HG02885 (cell line): ENCODE measurements at regions not wholly inside any gene's neighbourhood (a gene's known extent, or its start where the extent isn't known, plus 50 kb on each side); places are given as distances from the start of the nearest gene placed in this dataset.
"Not testable (repeated sequence)": the region's sequence is repeated elsewhere in the genome, so short reads cannot be mapped to it uniquely, and the experiment has no call there.

Source experiments
- ATAC-seq: cut with Tn5 transposase; IDR thresholded peaks from one replicate; pipeline ENCODE4 v1.9.1; 2021; ENCODE audit warnings: mild to moderate bottlenecking; ENCODE audit not compliant: unreplicated experiment, poor library complexity

GRCh38 chr7:42726066-42726785 lies 185.6 kb downstream of the C7orf25 start:
- ATAC-seq: no peak

- ATAC-seq: no peak
Observed at GRCh38 chr7:42722716-42723115, 189.2 kb downstream of the C7orf25 start.

- no peak for ATAC-seq
Observed at GRCh38 chr7:42722198-42722597, 189.7 kb downstream of the C7orf25 start.

DNA sequence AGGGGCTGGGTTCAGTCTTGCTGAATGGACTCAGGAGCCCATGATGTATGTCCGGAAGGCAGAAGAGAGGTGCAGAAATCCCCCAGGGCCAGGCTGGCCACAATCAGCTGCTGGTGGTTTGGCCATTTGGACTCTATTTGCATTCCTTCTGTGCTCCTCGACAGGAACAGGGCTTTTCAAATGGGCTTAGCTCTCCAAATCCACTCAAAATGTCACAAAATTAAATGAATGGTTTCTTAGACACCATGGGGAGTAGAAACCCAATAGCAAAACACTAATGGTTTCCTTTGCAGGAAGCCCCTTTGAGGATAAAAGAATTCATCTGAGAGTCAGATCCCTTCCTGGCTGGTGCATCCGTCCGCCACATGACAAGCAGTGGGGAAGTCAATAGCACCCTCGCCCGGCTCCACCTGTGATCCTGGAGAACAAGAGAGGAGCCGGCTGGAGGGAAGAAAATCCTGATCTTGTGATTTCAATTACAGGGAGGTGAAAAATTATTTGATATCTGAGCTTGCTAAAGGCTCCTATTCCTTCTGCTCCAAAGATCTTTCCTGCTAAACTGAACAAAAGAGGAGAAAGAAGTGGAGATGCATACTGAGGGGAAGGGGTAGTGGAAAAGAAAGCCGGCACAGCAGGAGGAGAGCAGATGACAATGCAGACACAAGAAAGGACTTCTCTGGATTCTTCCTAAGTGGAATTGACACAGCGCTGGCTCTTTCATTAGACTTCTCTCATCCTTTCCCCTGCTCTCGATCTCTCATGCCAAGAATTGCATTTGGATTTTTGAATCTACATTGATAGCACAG lies 190.7 kb downstream of the C7orf25 start:
- ATAC-seq: no peak

DNA sequence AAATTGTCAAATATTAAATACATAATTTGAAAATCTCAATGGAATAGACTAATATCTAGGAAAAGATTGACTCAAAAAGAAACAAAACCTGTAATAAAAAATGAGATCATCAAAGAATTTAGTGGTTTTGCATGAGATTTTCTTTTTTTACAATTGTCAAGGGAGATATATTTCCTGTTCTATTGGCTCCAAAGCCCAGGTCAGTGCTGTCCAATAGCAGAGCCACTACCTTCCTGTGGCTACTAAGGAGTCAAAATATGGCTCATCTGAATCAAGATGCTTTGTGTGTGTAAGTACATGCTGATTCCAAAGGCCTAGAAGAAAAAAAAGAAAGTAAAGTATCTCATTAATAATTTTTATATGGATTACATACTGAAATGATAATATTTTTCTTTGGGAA lies 191.9 kb downstream of the C7orf25 start:
- no peak for ATAC-seq

GRCh38 chr7:42718466-42718865 lies 193.4 kb downstream of the C7orf25 start:
- not testable (repeated sequence) for ATAC-seq

- ATAC-seq: no peak
Observed at GRCh38 chr7:42714356-42714755, 197.5 kb downstream of the C7orf25 start.

DNA sequence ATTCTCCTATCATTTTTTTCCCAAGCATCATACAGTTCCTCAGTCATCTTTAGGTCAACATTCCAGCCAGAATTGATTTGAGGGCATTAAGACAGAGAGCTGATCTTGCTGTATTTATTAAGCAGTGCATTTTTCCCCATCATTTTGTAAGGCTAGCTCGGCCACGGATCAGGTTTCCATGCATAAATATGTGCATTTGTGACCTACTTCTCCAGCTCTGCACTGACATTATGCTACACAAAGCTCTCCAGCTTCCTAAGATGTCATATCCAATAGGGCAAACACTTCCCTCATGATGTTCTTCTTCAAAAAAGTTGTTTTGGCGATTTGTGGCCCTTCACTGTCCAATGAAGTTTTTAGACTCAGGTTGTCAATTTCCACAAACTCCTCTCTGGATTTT lies 202.6 kb downstream of the C7orf25 start:
- no peak for ATAC-seq

GRCh38 chr7:42704710-42705109 lies 207.2 kb downstream of the C7orf25 start:
- ATAC-seq: no peak

DNA sequence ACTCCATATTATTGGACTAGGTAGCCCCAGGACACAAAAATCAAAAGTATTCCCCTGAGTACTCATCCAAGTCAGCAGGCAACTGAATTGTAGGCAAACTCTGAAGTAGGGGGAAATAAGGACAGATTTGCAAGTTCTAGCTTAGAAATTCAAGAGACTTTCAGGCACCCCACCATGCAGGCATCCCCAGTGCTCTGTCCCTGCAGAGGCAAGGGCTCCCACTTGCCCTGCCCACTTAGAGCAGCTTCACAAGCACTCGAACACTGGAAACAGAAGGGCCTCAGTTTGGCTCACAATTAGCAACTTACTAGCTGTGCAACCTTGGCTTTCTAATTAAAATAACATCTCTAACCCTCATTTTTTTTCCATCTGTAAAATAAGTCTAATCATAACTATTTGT lies 209.2 kb downstream of the C7orf25 start:
- ATAC-seq: no peak

DNA sequence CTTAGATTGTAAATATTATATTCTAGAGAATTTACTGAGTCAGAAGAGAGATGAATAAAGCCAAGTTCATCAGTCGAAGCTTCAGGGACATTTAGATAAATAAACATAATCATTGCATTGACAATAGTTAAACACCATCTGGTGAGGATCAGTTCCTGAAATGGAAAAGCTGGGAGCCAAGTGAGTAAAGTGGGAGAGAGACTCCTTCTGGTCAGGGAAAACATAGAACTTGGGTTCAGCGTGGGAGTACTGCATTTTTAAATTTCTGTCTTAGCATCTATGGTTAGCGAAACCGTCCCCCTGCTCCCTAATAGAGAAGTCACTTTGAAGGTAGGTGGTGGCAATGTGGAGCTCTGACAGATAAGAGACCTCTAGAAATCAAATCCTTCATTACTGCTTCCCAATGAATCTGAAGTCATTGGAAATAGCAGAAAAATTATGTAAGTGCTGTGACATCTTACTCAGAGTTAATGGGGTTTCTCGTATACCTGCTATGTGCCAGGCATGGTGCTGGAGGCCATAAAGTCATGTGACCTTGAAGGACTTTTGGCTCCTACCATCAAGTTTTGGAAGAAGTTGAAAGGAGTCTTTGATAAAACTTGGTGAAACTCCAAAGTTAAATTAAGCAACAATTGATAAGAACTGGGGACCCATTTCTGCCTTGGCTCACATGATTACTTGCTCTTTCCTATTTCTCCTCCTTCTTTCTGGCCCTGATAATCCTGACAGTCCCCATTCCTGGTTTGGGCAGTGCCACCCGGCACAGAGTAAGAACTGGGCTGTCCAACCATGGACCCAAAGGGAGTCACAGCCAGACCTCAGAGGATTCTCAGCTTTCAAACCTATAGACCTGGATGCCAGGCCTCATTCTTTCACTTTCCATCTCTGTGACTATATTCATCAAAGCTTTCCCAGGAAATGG lies 211.2 kb downstream of the C7orf25 start:
- no peak for ATAC-seq

DNA sequence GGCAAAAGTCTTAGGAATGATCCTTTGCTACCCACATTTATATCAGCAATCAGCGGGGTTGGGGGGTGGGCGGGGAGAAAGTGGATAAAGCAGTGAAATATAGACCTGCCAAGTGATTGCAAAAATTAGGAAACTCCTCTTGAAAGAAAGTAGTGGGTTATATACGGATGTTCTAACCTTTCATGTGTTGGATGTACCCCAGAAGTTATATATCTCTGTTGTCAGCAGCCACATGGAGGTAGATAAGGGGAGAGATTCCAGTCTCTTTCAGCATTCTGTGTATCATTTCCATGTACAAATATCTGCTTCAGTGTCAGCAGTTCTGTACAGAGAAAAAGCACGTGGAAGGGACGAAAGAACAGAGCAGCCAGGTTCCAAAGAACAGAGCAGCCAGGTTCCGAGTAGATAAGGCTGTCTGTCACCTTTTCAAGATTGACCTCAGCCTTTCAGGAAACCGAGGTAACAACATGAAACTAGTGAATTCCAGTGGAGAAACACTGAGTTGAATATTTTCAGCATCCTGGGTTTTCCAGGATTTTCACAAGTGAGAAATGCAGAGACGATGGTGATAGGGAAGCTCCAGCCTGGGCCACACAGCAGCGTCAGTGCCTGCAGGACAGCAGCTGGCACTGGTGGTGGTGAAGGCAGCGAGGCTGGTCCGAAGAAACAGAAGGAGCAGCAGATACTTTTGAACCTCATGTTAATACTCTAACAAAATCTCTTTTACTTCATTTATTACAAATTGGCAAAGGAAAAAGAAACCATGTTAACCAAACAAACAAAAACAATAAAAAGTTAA lies 212.3 kb downstream of the C7orf25 start:
- no peak for ATAC-seq

- ATAC-seq: no peak
Observed at GRCh38 chr7:42698600-42699374, 213.1 kb downstream of the C7orf25 start.

DNA sequence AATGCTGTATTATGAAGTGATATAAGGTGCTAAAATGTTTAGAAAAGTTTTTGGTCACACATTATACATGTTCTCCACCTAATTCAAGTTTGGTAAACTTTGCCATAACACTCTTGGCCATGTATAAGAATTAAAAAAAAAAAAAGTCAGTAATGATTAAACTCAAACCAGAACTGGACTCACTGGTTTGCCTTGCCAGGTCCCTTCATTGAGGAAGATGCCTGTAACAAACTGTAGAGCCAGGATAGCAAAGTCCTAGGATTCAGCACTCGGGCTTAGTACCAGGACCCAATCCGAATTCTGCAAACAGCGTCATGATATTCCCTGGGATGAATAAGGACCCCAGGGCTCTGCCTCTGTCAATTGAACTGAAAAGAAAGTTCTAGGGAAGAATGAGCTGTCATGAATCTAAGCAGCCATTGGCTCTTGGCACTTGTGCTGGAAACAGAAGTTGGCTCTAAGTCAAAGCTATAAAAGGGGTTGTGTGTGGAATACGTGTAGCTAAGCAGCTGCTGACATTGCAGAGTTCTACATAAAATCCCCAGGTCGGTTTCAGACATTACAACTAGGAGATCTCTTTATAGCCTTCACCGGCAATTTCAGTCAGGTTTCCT lies 216.9 kb downstream of the C7orf25 start:
- no peak for ATAC-seq

DNA sequence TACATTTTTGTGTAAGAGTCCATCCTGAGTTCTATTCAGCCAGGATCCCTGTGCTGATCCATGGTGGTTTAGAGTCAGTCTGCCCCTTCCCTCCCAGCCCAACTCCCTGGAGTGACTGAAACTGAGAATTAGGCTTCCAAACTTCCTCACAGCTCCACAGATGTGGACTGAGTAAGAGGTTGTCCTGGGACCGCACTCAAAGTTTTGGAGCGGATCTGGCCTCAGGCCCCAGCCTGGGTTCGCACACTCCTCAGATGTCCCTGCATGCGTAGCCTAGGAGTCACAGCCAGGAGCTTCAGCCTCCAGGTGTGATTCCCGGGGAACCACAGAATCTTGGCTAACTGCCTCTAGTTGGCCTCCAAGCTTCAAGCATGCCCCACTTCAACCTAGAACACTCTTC lies 218.1 kb downstream of the C7orf25 start:
- ATAC-seq: no peak

DNA sequence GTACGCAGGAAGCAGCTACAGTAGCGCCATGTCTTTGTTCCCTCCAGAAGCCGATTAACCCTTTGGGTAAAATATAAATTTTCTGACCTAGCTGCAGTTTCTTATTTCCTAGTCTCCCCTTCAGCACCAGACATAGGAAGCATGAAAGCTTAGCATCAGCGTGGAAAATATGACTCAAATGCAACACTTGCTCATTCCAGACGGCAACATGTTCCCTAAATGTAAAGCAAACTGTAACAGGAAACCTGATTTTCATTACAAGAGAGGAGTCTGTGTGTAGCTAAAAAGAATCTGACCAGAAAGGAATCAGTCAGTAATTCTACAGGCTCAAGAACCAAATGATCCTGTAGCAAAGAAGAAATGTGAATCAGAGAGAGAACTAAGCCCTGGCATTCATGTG lies 219.2 kb downstream of the C7orf25 start:
- ATAC-seq: no peak

GRCh38 chr7:42690794-42691639 lies 220.9 kb downstream of the C7orf25 start:
- no peak for ATAC-seq

DNA sequence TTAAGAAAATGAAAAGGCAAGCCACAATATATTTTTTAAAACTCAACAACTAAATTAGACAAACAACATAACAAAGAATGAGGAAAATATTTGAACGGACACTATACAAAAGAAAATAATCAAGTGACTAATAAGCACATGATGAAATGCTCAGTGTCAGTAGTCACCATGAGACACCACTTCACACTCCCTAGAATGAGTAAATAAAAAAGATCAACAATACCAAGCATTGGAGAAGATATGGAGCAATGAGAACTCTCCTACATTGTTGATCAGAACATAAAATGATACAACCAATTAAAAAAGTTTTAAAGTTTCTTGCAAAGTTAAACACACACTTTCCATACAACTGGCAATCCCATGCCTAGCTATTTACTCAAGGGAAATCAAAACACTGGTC lies 222.2 kb downstream of the C7orf25 start:
- no peak for ATAC-seq
